ENCODE measurements at regions not wholly inside any gene's neighbourhood (a gene's known extent, or its start where the extent isn't known, plus 50 kb on each side); places are given as distances from the start of the nearest gene placed in this dataset.
"Not testable (repeated sequence)": the region's sequence is repeated elsewhere in the genome, so short reads cannot be mapped to it uniquely, and the experiment has no call there.

- not testable (repeated sequence) for DNase-seq (ENCODE audit: low read depth in 2 of 2)
Observed at GRCh38 chr1:146641534-146641933, 296.6 kb upstream of the NBPF12 start.

DNA sequence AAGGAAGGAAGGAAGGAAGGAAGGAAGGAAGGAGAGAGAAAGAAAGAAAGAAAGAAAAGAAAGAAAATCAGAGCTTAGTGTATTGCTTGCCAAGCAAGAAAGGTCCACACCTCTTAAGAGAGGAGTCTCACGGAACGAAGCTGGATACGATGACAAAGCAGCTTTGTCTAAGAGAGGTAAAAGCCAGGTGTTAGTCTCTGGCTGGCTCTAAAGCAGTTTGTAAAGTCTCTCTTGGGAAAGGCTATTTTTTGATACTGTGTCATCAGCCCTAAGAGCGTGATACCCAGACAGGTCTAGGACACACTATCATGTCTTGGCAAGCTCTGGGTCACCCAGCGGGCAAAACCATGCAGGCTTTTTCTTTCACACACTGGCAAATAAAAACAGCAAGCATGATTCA, 297.5 kb upstream of the NBPF12 start:
- not testable (repeated sequence) for DNase-seq (ENCODE audit: low read depth in 2 of 2)

- DNase-seq (ENCODE audit: low read depth in 2 of 2), result not testable (repeated sequence)
Observed at GRCh38 chr1:146630302-146630701, 307.8 kb upstream of the NBPF12 start.

- not testable (repeated sequence) for DNase-seq (ENCODE audit: low read depth in 2 of 2)
Observed at GRCh38 chr1:146618582-146618981, 319.5 kb upstream of the NBPF12 start.

- not testable (repeated sequence) for DNase-seq (ENCODE audit: low read depth in 2 of 2)
Observed at GRCh38 chr1:146604681-146605080, 333.4 kb upstream of the NBPF12 start.

DNA sequence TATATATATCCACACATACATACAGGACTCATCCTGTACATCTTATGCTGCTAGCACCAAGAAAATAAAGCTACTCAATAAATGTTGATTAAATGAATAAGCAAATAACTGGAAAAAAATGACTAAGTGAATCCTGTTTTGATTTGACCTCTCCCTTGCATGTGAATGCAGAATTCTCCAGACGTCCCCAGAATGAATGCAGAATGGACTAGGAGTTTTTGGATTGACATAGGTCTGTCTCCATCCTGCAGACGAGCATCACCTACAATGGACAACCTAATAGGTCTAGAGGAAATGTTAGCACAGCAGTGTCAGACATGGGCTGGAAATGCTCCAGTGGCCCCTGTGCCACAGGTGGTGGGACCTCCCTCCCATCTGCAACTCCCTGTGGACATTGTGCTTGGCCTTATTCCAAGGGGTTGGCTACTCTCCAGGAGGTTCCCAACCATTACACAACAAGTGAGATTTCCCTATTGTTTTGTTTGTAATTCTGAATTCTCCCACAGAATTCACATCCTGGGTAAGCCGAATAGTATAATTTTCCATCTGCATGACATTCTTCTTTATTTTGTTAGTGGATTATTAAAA, 337.3 kb upstream of the NBPF12 start:
- not testable (repeated sequence) for DNase-seq (ENCODE audit: low read depth in 2 of 2)

DNA sequence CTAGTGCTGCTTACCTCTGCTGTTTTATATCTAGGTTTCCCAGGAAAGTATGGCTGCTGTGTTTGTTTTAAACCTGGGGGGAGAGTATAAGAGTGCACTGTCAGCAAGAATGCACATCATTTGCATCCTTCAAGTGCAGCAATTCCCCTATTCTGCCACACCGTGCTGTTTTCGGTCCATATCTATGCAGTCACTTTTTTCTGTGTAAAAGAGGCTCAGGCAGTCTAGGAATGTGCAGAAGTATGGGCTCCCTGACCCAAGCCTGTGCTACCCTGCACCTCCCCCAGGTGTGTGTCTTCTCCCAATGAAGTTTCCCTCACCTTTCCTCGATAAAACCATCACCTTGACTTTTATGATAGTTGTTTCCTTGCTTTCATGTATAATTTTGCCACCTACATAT, 338.2 kb upstream of the NBPF12 start:
- DNase-seq (ENCODE audit: low read depth in 2 of 2), result not testable (repeated sequence)

GRCh38 chr1:146581229-146581628, 352.4 kb upstream of the NOTCH2NLA start:
- DNase-seq (ENCODE audit: low read depth in 2 of 2), result not testable (repeated sequence)

DNA sequence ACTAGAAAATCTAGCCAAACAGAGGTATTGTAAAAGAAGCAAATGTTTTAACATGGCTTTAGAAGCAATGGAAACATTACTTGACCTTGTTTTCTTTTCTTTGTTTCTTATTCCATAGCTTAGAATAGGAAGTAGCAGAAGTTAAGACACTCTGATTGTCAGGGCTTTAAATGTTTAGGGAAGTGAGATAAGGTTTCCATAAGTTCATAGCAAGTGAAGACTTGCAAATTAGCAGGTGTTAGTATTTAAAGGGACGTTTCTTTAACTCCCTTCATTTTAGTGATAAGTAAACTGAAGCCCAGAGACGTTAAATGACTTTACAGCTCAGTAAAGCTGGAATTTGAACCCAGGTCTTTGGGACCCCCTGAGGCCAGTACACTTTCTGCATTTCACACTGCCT, 338.7 kb upstream of the NOTCH2NLA start:
- not testable (repeated sequence) for DNase-seq (ENCODE audit: low read depth in 2 of 2)

- DNase-seq (ENCODE audit: low read depth in 2 of 2), result not testable (repeated sequence)
Observed at GRCh38 chr1:146558032-146558431, 329.2 kb upstream of the NOTCH2NLA start.

GRCh38 chr1:146556405-146556804, 327.6 kb upstream of the NOTCH2NLA start:
- not testable (repeated sequence) for DNase-seq (ENCODE audit: low read depth in 2 of 2)

- not testable (repeated sequence) for DNase-seq (ENCODE audit: low read depth in 2 of 2)
Observed at GRCh38 chr1:146552414-146552813, 323.6 kb upstream of the NOTCH2NLA start.

- DNase-seq (ENCODE audit: low read depth in 2 of 2), result not testable (repeated sequence)
Observed at GRCh38 chr1:146548684-146549083, 319.9 kb upstream of the NOTCH2NLA start.

DNA sequence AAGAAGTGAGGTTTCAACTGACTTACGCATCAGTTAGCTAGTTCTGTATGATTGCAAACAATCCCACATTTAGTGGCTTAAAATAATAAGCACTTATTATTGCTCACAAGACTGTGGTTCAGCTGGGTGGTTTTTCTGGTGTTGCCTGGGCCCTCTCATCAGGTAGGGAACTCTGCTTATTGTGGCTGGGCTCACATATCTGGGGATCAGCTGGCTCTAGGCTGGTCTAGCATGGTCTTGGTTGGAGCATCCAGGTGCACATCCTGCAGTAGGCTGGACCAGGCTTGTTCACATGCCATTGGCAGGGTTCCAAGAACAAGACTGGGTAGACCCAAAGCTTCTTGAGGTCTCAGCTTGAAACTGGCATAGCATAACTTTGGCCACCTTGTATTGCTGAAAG, 317.4 kb upstream of the NOTCH2NLA start:
- not testable (repeated sequence) for DNase-seq (ENCODE audit: low read depth in 2 of 2)

DNA sequence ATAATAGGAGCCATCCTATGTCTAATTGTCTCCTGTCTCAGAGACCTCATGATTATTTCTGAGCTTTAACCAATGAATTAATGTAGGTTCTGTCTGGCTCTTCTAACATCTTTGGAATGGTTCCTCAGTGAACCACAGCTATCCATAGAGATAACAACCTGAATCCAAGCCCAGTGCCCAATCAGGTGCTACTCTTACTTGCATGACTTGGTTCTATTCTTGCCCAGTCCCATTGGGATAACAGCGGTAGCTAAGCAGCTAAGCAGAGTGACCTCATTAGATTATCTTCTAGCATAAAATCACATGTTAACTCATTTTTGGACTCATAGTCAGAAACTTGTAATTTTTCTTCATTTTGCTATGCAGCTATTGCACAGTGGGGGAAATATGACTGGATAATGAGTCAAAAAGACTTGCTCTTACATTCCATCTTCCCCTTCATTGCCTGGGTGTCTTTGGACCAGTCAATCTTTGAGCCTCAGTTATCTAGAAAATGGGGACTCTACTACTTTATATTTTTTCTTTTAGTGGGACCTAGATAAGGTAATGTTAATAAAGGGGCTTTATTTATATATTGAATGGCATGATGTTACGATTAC, 309.1 kb upstream of the NOTCH2NLA start:
- DNase-seq (ENCODE audit: low read depth in 2 of 2), result not testable (repeated sequence)

GRCh38 chr1:146536028-146536427, 307.2 kb upstream of the NOTCH2NLA start:
- DNase-seq (ENCODE audit: low read depth in 2 of 2), result not testable (repeated sequence)

- DNase-seq (ENCODE audit: low read depth in 2 of 2), result not testable (repeated sequence)
Observed at GRCh38 chr1:146535575-146535974, 306.8 kb upstream of the NOTCH2NLA start.

- DNase-seq (ENCODE audit: low read depth in 2 of 2), result not testable (repeated sequence)
Observed at GRCh38 chr1:146530958-146531357, 302.1 kb upstream of the NOTCH2NLA start.

GRCh38 chr1:146522812-146523211, 294.0 kb upstream of the NOTCH2NLA start:
- not testable (repeated sequence) for DNase-seq (ENCODE audit: low read depth in 2 of 2)

DNA sequence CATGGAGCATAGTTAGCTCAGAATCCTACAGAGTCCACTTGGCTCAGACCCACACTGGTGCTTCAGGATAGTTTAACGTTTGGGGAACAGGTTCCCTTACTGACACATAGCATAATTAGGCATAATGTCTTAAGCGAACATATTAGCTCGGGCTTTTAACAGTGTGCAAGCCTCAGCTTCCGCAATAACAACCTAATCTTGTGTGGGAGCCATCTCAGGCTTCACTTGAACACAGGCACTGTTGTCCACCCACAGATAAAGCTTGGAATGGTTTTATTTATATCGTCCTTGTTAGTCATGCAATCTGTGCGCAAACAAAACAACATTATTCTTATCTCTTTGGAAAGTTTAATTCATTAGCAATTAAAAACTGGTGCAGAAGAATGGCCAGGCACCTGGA, 293.5 kb upstream of the NOTCH2NLA start:
- not testable (repeated sequence) for DNase-seq (ENCODE audit: low read depth in 2 of 2)

GRCh38 chr1:146521804-146522203, 293.0 kb upstream of the NOTCH2NLA start:
- not testable (repeated sequence) for DNase-seq (ENCODE audit: low read depth in 2 of 2)

DNA sequence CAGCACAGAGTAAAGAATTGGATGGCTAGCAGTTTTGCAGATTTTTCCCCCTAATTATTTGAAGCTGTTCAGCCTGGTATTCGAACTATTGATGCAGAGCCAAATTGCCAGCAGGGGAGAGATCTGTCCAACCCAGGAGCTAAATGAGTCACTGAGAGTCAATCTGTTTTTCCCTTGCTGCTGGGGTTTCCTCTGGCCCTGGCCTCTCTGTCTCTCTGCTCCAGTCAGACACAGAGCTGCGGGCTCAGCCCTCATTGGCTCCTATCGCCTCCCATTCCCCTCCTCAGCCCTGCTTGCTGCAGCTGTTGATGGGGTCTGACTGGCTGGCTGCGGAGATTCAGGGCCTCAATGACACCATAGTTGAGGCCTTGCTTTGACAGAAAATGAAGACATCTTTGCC, 284.9 kb upstream of the NOTCH2NLA start:
- DNase-seq (ENCODE audit: low read depth in 2 of 2), result not testable (repeated sequence)

GRCh38 chr1:146511047-146511777, 282.4 kb upstream of the NOTCH2NLA start:
- not testable (repeated sequence) for DNase-seq (ENCODE audit: low read depth in 2 of 2)

All from fibroblast of skin of left quadriceps (primary cell).